GM21528 (cell line): ENCODE measurements at regions not wholly inside any gene's neighbourhood (a gene's known extent, or its start where the extent isn't known, plus 50 kb on each side); places are given as distances from the start of the nearest gene placed in this dataset.
"Not testable (repeated sequence)": the region's sequence is repeated elsewhere in the genome, so short reads cannot be mapped to it uniquely, and the experiment has no call there.

ENCODE experiments used
- ATAC-seq: cut with Tn5 transposase; IDR thresholded peaks from one replicate; pipeline ENCODE4 v1.9.1; 2021; ENCODE audit warnings: mild to moderate bottlenecking, moderate library complexity; ENCODE audit not compliant: unreplicated experiment, low FRiP score

- ATAC-seq = no peak
Measured at GRCh38 chr2:212797484-212798205, 259.0 kb upstream of the ERBB4 start.

- no peak for ATAC-seq
Measured at GRCh38 chr2:212794471-212794870, 255.9 kb upstream of the ERBB4 start.

- ATAC-seq = no peak
Measured at GRCh38 chr2:212791569-212791968, 253.0 kb upstream of the ERBB4 start.

- not testable (repeated sequence) for ATAC-seq
Measured at GRCh38 chr2:212786088-212786487, 247.5 kb upstream of the ERBB4 start.

GRCh38 chr2:212777020-212777491 is 238.5 kb upstream of the ERBB4 start:
- ATAC-seq = peak; percentile 80

- no peak for ATAC-seq
Measured at GRCh38 chr2:212773808-212774339, 235.3 kb upstream of the ERBB4 start.

- ATAC-seq = no peak
Measured at GRCh38 chr2:212770240-212770639, 231.6 kb upstream of the ERBB4 start.

GRCh38 chr2:212766921-212767320 is 228.3 kb upstream of the ERBB4 start:
- no peak for ATAC-seq

- no peak for ATAC-seq
Measured at GRCh38 chr2:212752730-212753351, 214.2 kb upstream of the ERBB4 start.

GRCh38 chr2:212745359-212745758 is 206.8 kb upstream of the ERBB4 start:
- peak; percentile 75 for ATAC-seq

GRCh38 chr2:212737392-212738172 is 199.0 kb upstream of the ERBB4 start:
- no peak for ATAC-seq

- no peak for ATAC-seq
Measured at GRCh38 chr2:212736385-212736726, 197.8 kb upstream of the ERBB4 start.

GRCh38 chr2:212733273-212733672 is 194.7 kb upstream of the ERBB4 start:
- ATAC-seq = no peak

- no peak for ATAC-seq
Measured at GRCh38 chr2:212732860-212733259, 194.3 kb upstream of the ERBB4 start.

GRCh38 chr2:212730994-212731393 is 192.4 kb upstream of the ERBB4 start:
- peak; percentile 75 for ATAC-seq

- no peak for ATAC-seq
Measured at GRCh38 chr2:212728717-212729116, 190.1 kb upstream of the ERBB4 start.

- no peak for ATAC-seq
Measured at GRCh38 chr2:212727751-212728150, 189.1 kb upstream of the ERBB4 start.

GRCh38 chr2:212726403-212726802 is 187.8 kb upstream of the ERBB4 start:
- no peak for ATAC-seq

GRCh38 chr2:212725180-212725579 is 186.6 kb upstream of the ERBB4 start:
- no peak for ATAC-seq

- ATAC-seq = no peak
Measured at GRCh38 chr2:212723226-212723625, 184.6 kb upstream of the ERBB4 start.

GRCh38 chr2:212722046-212722445 is 183.4 kb upstream of the ERBB4 start:
- no peak for ATAC-seq
